HG03045 (cell line): ENCODE measurements at regions not wholly inside any gene's neighbourhood (a gene's known extent, or its start where the extent isn't known, plus 50 kb on each side); places are given as distances from the start of the nearest gene placed in this dataset.

Experiments
- ATAC-seq: cut with Tn5 transposase; IDR thresholded peaks from one replicate; pipeline ENCODE4 v1.9.1; 2021; ENCODE audit warnings: mild to moderate bottlenecking, moderate library complexity; ENCODE audit not compliant: unreplicated experiment

GRCh38 chr10:3692387-3692999 is 92.5 kb downstream of the KLF6 start:
- no peak for ATAC-seq

DNA sequence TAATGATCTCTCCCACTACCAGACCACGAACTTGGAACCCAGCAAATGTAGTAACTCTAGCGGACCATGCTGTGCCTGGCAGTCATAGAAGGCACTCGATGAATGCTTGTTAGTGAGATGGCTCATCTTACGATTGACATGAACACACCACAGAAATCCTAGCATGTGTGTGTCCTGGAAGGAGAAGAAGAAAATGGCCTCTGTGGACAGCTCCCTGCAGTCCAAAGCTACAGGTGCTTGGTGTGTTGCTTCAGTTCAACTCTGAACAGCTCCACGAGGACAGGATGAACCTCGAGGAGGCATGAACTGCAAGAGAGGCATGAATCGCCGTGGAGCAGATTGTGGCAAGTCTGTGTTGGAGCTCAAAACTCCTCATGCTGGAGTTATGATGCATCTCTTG is 93.5 kb downstream of the KLF6 start:
- ATAC-seq = no peak

GRCh38 chr10:3689871-3690510 is 95.0 kb downstream of the KLF6 start:
- no peak for ATAC-seq

GRCh38 chr10:3687510-3688081 is 97.4 kb downstream of the KLF6 start:
- ATAC-seq = no peak

GRCh38 chr10:3685384-3685783 is 99.6 kb downstream of the KLF6 start:
- ATAC-seq = no peak

DNA sequence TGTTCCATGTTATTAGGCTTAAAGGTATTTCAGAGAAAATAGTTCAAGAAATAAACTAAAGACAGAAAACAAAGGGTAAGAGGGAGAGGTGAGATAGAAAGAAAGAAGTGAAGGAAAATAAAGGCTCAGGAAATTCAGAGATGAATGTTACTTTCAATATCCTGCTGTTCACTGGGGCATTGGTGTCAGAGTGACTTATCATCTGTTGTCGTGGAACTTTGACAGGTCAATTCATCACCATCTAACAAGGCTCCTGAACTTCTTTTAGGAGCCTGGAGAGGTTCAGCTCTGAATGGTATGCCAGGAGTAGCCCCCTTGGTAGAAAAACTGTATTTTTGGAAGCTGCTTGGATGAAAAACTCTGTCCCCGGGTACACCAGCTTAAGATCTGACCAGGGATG is 100.1 kb downstream of the KLF6 start:
- ATAC-seq = no peak

GRCh38 chr10:3683560-3683959 is 101.4 kb downstream of the KLF6 start:
- no peak for ATAC-seq

- ATAC-seq = no peak
These were observed 102.3 kb downstream of the KLF6 start for GRCh38 chr10:3682745-3683144.

DNA sequence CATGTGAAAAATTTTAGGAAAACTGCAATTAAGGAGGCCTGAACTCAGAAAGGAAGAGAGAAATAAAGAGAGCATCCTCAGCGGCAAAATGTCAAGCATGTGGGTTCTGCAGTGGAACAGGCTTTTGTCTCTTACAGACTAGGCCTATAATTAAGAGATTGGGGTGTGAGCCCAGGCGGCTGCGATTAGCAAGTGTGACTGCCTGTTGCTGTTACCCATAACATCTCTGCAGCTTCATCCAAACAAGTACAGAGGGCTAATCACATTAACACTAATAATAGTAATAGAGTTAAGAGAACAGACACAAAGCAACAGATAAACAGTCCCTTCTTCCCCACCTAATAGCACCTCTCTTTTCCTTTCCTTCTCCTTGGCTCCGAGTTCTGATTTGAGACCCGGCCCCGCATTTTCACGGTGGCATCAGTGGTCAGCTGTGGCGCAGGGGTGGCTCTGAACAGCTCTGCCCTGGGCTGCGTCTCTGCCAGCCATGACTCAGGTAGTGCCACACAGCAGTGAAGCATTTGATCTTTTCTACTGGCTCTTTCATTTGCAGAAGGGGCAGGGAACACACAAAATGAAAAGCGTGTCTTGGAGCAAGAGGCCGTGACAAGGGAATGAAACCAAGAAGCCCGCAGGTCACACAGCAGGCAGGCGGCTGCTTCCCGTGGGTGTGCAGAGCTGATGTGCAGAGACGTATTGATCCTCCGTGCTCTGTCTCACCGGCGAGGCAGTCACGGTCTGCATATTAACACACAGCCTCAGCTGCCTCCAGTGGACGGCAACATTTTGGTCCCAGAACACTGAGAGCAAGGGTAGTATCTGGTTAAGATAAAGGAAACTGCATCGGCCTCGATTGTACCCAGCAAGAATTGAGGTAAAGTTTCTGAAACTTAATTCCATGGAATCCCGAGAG is 103.1 kb downstream of the KLF6 start:
- ATAC-seq = no peak

GRCh38 chr10:3679950-3680629 is 104.9 kb downstream of the KLF6 start:
- no peak for ATAC-seq

GRCh38 chr10:3678629-3679227 is 106.3 kb downstream of the KLF6 start:
- no peak for ATAC-seq

GRCh38 chr10:3676564-3676963 is 108.4 kb downstream of the KLF6 start:
- ATAC-seq = no peak

- ATAC-seq = no peak
These were observed 112.8 kb downstream of the KLF6 start for GRCh38 chr10:3672220-3672619.

- ATAC-seq = no peak
These were observed 113.5 kb downstream of the KLF6 start for GRCh38 chr10:3671386-3671955.

DNA sequence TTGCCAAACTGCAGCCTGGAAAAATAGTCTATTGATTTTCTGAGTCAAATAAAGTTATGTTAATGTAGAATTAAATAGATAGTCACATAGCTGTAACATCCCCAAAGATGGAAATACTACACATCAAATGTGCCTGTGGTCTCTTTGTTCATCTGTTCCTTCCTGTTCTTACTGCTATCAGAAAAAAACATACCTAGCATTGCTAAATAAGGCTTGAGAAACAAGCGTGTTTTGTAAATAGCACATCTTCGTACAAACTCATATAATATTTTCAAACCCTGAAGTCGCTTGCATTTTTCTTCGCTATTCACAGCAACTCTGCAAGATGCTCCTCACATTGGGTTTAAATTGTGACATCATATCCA is 116.1 kb downstream of the KLF6 start:
- no peak for ATAC-seq

- ATAC-seq = no peak
These were observed 116.6 kb downstream of the KLF6 start for GRCh38 chr10:3668276-3668965.

DNA sequence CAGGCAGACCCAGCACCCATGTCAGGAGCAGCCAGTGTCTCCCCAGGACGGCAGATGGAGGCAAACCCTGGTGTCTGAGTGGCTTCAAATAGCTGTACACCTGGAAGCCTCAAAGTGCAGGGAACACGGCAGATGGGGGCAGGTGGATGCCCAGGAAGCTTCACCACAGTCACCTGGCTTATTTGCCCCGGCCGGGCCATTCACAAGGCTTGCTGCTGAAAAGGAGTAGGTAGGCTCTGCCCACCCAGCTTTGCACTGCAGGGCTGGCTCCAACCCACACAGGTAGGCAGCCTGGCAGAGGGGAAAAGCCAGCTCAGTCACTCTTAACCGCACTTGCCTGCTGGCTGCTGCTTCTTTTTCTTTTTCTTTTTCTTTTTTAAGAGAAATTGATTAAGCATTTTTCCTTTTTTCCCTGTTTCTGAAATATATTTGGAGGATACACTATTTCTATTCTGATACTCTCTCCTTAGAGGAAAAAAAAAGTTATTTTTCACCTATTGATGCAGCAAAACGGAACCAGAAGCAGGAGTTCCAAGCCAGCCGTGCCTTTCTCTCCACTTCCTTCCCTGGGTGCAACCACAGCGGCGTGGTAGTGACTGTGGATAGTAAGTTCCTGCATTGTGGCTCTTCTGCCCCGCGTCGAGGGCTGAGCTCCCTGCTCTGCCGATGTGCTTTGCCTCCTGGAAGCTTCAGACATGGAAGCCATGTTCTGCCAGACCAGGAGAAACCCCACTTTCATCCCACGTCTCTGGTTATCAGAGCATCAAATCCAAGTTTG is 118.3 kb downstream of the KLF6 start:
- ATAC-seq = no peak

GRCh38 chr10:3665316-3665908 is 119.6 kb downstream of the KLF6 start:
- no peak for ATAC-seq

DNA sequence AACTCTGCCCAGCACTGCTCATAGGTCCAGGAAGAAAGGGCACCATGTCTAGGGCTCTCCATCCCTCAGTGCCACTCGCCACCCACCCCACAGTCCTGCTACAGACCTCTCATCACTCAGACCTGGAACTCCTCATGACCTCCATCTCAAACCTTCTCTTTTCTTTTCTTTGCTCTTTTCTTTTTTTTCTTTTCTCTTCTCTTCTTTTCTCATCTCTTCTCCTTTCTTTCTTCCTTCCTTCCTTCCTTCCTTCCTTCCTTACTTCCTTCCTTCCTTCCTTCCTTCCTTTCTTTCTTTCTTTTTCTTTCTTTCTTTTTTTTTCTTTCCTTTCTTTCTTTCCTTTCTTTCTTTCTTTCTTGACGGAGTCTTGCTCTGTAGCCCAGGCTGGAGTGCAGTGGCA is 122.2 kb downstream of the KLF6 start:
- no peak for ATAC-seq
